H9 (cell line): ENCODE measurements at regions not wholly inside any gene's neighbourhood (a gene's known extent, or its start where the extent isn't known, plus 50 kb on each side); places are given as distances from the start of the nearest gene placed in this dataset.

Experiments used
- DNase-seq: peaks from one replicate; pipeline ENCODE4 v3.0.0-alpha.2; 2017
- H2AFZ ChIP-seq: one replicate; pipeline ENCODE4 v1.6.1; 2013; ENCODE audit warnings: mild to moderate bottlenecking, low read length, control low read depth, moderate library complexity
- H2AK5ac ChIP-seq: 2 replicates; pipeline ENCODE4 v1.6.1; 2013; ENCODE audit warnings: low read length, control low read depth, mixed read lengths; ENCODE audit not compliant: insufficient read length
- H2BK120ac ChIP-seq: one replicate; pipeline ENCODE4 v1.6.1; 2013; ENCODE audit warnings: low read depth, mild to moderate bottlenecking, low read length, control low read depth, inconsistent platforms; ENCODE audit not compliant: poor library complexity, severe bottlenecking
- H2BK12ac ChIP-seq: 2 replicates; pipeline ENCODE4 v1.6.1; 2013; ENCODE audit warnings: low read length, control low read depth, mixed read lengths, low read depth; ENCODE audit not compliant: insufficient read length
- H2BK15ac ChIP-seq: 2 replicates; pipeline ENCODE4 v1.6.1; 2013; ENCODE audit warnings: low read depth, low read length, control low read depth
- H2BK20ac ChIP-seq: one replicate; pipeline ENCODE4 v1.6.1; 2013; ENCODE audit warnings: low read depth, mild to moderate bottlenecking, low read length, control low read depth, inconsistent platforms; ENCODE audit not compliant: poor library complexity, severe bottlenecking
- H2BK5ac ChIP-seq: 2 replicates; pipeline ENCODE4 v1.6.1; 2013; ENCODE audit warnings: low read length, control low read depth, mixed read lengths; ENCODE audit not compliant: insufficient read length
- H3K14ac ChIP-seq: 2 replicates; pipeline ENCODE4 v1.6.1; 2013; ENCODE audit warnings: low read length, control low read depth; ENCODE audit not compliant: insufficient read depth
- H3K18ac ChIP-seq: 2 replicates; pipeline ENCODE4 v1.6.1; 2013; ENCODE audit warnings: low read depth, mild to moderate bottlenecking, mixed read lengths, low read length, control low read depth; ENCODE audit not compliant: insufficient read length
- H3K23ac ChIP-seq: 2 replicates; pipeline ENCODE4 v1.6.1; 2013; ENCODE audit warnings: low read length, control low read depth, mixed read lengths, low read depth; ENCODE audit not compliant: insufficient read length
- H3K23me2 ChIP-seq: 2 replicates; pipeline ENCODE4 v1.6.1; 2013; ENCODE audit warnings: low read depth, mild to moderate bottlenecking, mixed read lengths, low read length, control low read depth; ENCODE audit not compliant: insufficient read length, poor library complexity, severe bottlenecking
- H3K27ac ChIP-seq: 2 replicates; pipeline ENCODE4 v1.5.1; 2013; ENCODE audit warnings: low read length, control low read depth, mixed read lengths, low read depth; ENCODE audit not compliant: insufficient read length
- H3K27me3 ChIP-seq: 2 replicates; pipeline ENCODE4 v1.6.1; 2013; ENCODE audit warnings: low read length, control low read depth, inconsistent platforms; ENCODE audit not compliant: insufficient read depth
- H3K4ac ChIP-seq: 2 replicates; pipeline ENCODE4 v1.6.1; 2013; ENCODE audit warnings: low read depth, mild to moderate bottlenecking, control low read depth, inconsistent platforms, low read length, moderate library complexity
- H3K4me1 ChIP-seq: 2 replicates; pipeline ENCODE4 v1.6.1; 2013; ENCODE audit warnings: low read length, control low read depth, inconsistent platforms; ENCODE audit not compliant: insufficient read depth
- H3K4me2 ChIP-seq: 2 replicates; pipeline ENCODE4 v1.6.1; 2013; ENCODE audit warnings: low read length, control low read depth, mixed read lengths; ENCODE audit not compliant: insufficient read length, insufficient read depth
- H3K56ac ChIP-seq: 2 replicates; pipeline ENCODE4 v1.6.1; 2013; ENCODE audit warnings: low read depth, mild to moderate bottlenecking, mixed read lengths, low read length, control low read depth; ENCODE audit not compliant: insufficient read length
- H3K79me1 ChIP-seq: 2 replicates; pipeline ENCODE4 v1.6.1; 2013; ENCODE audit warnings: low read depth, mild to moderate bottlenecking, moderate library complexity, low read length, control low read depth, inconsistent platforms; ENCODE audit not compliant: insufficient read depth, poor library complexity, severe bottlenecking
- H3K79me2 ChIP-seq: 2 replicates; pipeline ENCODE4 v1.6.1; 2013; ENCODE audit warnings: low read length, control low read depth, inconsistent platforms; ENCODE audit not compliant: insufficient read depth
- H3K9ac ChIP-seq: 2 replicates; pipeline ENCODE4 v1.6.1; 2013; ENCODE audit warnings: low read length, control low read depth, mixed read lengths; ENCODE audit not compliant: insufficient read length; ENCODE audit errors: extremely low read depth
- H3K9me3 ChIP-seq: one replicate; pipeline ENCODE4 v1.6.1; 2013; ENCODE audit warnings: low read depth, low read length, inconsistent platforms; ENCODE audit not compliant: control insufficient read depth
- H3T11ph ChIP-seq: one replicate; pipeline ENCODE4 v1.6.1; 2013; ENCODE audit warnings: mild to moderate bottlenecking, low read length, control low read depth, inconsistent platforms
- H4K20me1 ChIP-seq: one replicate; pipeline ENCODE4 v1.6.1; 2013; ENCODE audit not compliant: control insufficient read depth, insufficient read length, insufficient read depth
- H4K5ac ChIP-seq: 2 replicates; pipeline ENCODE4 v1.6.1; 2013; ENCODE audit warnings: low read depth, mild to moderate bottlenecking, mixed read lengths, low read length, control low read depth; ENCODE audit not compliant: insufficient read length
- H4K8ac ChIP-seq: replicated peaks from 2 replicates; pipeline ENCODE4 v1.6.1; 2013; ENCODE audit warnings: low read length, control low read depth, mixed read lengths, low read depth; ENCODE audit not compliant: insufficient read length
- H4K91ac ChIP-seq: 2 replicates; pipeline ENCODE4 v1.6.1; 2013; ENCODE audit warnings: low read depth, mild to moderate bottlenecking, moderate library complexity, mixed read lengths, low read length, control low read depth; ENCODE audit not compliant: insufficient read length
- H3K27ac Mint-ChIP-seq, 3 experiments: 2 replicates in 2 of 3; 3 replicates in 1 of 3; pipeline ENCODE4 v1.8.0; 2020 to 2021; ENCODE audit warnings: mixed read lengths in 3 of 3, mild to moderate bottlenecking in 1 of 3, moderate library complexity in 1 of 3
- H3K27me3 Mint-ChIP-seq: 2 replicates; pipeline ENCODE4 v1.8.0; 2021; ENCODE audit warnings: low read depth, mild to moderate bottlenecking, moderate library complexity, mixed read lengths
- H3K36me3 Mint-ChIP-seq, 3 experiments: 2 replicates in 2 of 3; 3 replicates in 1 of 3; pipeline ENCODE4 v1.8.0; 2020 to 2021; ENCODE audit warnings: low read depth in 3 of 3, mixed read lengths in 3 of 3; ENCODE audit not compliant: insufficient read depth in 1 of 3
- H3K4me1 Mint-ChIP-seq, 2 experiments: 2 replicates each; pipeline ENCODE4 v1.8.0; 2020; ENCODE audit warnings: mixed read lengths in 2 of 2
- H3K4me3 Mint-ChIP-seq, 2 experiments: 2 replicates in 1 of 2; 3 replicates in 1 of 2; pipeline ENCODE4 v1.8.0; 2020 to 2021; ENCODE audit warnings: mild to moderate bottlenecking in 2 of 2, mixed read lengths in 2 of 2, moderate library complexity in 1 of 2
- H3K9me3 Mint-ChIP-seq, 2 experiments: 2 replicates in 1 of 2; 3 replicates in 1 of 2; pipeline ENCODE4 v1.8.0; 2020; ENCODE audit warnings: mild to moderate bottlenecking in 2 of 2, mixed read lengths in 2 of 2, moderate library complexity in 1 of 2
- CTCF ChIP-seq: fragments of 200-600 bp; sonication (generic); conservative IDR thresholded peaks from 3 replicates; pipeline ENCODE4 v1.8.0; 2021; ENCODE audit warnings: antibody characterized with exemption, mild to moderate bottlenecking
- WGBS: extraction: QIAGEN DNeasy Blood & Tissue Kit; methylation state at CpG from one replicate; pipeline ENCODE4 v1.1.7; 2013; ENCODE audit warnings: missing lambda C conversion rate, low lambda C conversion rate, mixed read lengths; ENCODE audit not compliant: insufficient read length; ENCODE audit errors: extremely low coverage; 5-methylcytosine and 5-hydroxymethylcytosine counted together

DNA sequence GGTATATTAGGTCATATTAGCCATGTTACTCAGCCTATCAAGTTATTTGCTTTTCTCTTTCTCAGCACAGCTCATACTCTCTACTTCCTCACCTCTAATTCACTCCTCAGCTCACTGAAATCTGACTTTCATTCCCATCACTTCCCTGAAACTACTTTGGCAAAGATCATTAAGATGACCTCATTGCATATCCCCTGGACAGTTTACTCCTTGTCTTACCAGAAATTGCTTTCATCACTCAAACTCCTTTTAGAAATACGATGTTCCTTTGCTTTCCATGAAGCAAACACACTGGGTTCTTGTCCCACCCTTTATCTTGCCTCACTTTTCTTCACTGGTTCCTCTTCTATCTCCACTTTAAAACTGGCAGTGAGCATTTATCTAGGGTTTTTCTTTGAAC, 354.4 kb downstream of the TUSC7 start:
- Histone ChIP-seq H2BK12ac (no peak overlapping the region), H3K9me3 (no peaks in the 10 kb centered on the region), H3K4me2 (no peak overlapping the region), H3K79me1 (no peaks in the 10 kb centered on the region), H2AFZ (no peak overlapping the region), H4K91ac (no peak overlapping the region), H2BK15ac (no peak overlapping the region), H2BK5ac (no peak overlapping the region), H4K5ac (no peak overlapping the region), H3K9ac (no peak overlapping the region), H3K18ac (no peak overlapping the region), H3K27ac (no peak overlapping the region), H3K4ac (no peak overlapping the region), H4K20me1 (no peaks in the 10 kb centered on the region), H2BK20ac (no peak overlapping the region), H3K14ac (no peak overlapping the region), H3T11ph (no peak overlapping the region), H3K4me1 (peaks cover 4% of the 10 kb centered on the region; the same call in 1 of the 2 replicates), H3K27me3 (no peaks in the 10 kb centered on the region), H3K23ac (no peak overlapping the region), H3K56ac (no peak overlapping the region), H2BK120ac (no peak overlapping the region), H2AK5ac (no peak overlapping the region), H3K23me2 (no peaks in the 10 kb centered on the region), H4K8ac (no peak overlapping the region), H3K79me2 (no peaks in the 10 kb centered on the region)
- DNase-seq = no peak
- WGBS = no CpG with 5 or more reads among the region's 1 CpG
- no peak overlapping the region for H3K4me3 Mint-ChIP-seq
- no peaks in the 10 kb centered on the region for H3K27me3 Mint-ChIP-seq
- no peaks in the 10 kb centered on the region; a peak in 1 of 5 replicates for H3K9me3 Mint-ChIP-seq
- no peak overlapping the region for H3K27ac Mint-ChIP-seq
- peaks cover 26 to 28% of the 10 kb centered on the region in 2 experiments for H3K4me1 Mint-ChIP-seq
- no peak for TF ChIP-seq CTCF
- no peaks in the 10 kb centered on the region for H3K36me3 Mint-ChIP-seq
